HG02840 (cell line): ENCODE measurements at regions not wholly inside any gene's neighbourhood (a gene's known extent, or its start where the extent isn't known, plus 50 kb on each side); places are given as distances from the start of the nearest gene placed in this dataset.

Source experiments
- ATAC-seq: cut with Tn5 transposase; IDR thresholded peaks from one replicate; pipeline ENCODE4 v1.9.1; 2021; ENCODE audit warnings: mild to moderate bottlenecking, moderate library complexity, moderate number of reproducible peaks; ENCODE audit not compliant: unreplicated experiment, low FRiP score

DNA sequence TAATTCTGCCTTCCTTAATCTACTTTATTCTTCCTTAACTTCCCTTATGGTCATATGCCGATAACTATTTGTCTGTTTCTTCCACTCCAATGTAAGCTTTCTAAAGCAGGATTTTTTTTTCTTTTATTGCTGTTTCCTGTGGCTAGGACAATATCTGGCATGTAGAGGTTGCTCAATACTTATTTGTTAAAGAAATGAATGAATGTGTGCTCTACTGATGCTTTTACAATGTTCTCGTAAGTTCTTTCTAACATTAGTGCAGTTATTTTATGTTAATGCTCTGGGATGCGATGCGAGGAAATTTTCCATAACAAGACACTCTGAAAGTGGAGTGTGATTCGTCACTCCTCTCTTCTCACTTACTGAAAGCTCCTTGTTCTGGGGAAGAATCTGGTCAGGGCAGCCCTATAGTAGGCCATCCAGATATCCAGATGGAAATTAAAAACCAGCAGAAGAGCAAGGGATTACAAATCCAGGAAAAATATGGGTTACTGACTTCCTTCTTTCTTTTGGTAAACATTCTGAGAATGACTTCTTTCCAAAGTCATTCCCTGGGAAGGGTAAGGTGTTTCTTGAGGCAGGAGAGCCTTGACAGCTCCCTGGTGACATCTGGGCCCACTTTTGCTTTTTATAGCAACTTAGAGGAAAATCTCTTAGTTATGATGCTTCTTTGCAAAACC is 420.4 kb downstream of the PDCD6IP start:
- no peak for ATAC-seq

- no peak for ATAC-seq
These were observed 421.1 kb downstream of the PDCD6IP start for GRCh38 chr3:34219556-34219955.

- ATAC-seq: no peak
These were observed 427.5 kb downstream of the PDCD6IP start for GRCh38 chr3:34225821-34226366.

DNA sequence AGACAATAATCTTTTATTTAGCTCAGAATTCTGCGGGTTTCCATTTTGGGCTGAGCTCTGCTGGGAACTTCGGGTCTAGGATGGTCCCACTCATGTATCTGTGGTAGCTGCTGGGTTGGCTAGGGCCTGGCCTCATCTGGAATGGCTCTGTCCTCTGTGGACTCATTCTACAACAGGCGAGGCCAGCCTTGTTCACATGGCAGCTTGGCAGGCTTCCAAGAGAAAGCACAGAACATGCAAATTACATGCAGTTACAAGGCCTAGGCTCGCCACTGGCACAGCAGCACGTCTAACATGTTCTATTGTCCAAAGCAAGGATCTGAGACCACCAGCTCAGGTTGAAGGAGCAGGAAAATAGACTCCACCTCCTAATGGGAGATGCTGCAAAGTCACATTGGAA is 431.4 kb downstream of the PDCD6IP start:
- no peak for ATAC-seq

- ATAC-seq: no peak
These were observed 436.7 kb downstream of the PDCD6IP start for GRCh38 chr3:34235096-34235495.

- no peak for ATAC-seq
These were observed 439.5 kb downstream of the PDCD6IP start for GRCh38 chr3:34237946-34238345.

DNA sequence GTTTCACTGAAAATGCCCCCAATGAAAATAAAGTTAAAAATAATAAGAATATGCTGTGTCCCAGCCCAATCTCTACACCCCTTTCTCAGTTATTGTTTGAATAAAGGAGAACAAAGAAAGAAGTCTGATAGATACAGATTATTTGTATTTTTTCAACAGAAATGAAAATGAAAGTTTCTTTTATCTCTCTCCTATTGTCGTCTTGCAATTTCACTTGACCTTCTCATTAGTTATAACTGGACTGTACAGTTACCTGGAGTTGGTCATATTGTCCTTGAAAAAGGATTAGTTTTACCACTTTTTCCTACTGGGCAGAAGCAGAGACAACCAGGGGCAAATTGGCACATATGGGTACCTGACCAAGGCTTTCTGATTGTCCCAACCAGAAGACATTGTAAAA is 440.0 kb downstream of the PDCD6IP start:
- ATAC-seq: no peak

DNA sequence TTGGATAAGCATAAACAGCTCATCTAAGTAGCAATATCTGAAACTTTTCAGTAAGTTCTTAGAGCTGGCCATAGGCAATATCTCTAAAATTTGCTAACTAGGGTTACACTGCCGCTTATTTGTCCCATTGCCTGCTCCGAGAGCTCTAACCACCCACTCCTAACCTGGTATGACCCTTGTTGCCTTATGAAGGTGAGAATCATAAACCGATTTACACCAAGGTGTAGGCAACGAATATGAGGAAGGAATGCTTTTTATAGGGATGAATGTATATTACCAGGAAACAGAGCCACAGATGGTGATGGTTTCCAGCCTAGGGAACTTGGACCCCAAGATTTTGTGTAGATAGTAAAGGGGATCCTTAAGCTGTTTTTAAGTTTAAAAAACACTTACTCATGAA is 440.9 kb downstream of the PDCD6IP start:
- no peak for ATAC-seq

- no peak for ATAC-seq
These were observed 441.4 kb downstream of the PDCD6IP start for GRCh38 chr3:34239875-34240274.

DNA sequence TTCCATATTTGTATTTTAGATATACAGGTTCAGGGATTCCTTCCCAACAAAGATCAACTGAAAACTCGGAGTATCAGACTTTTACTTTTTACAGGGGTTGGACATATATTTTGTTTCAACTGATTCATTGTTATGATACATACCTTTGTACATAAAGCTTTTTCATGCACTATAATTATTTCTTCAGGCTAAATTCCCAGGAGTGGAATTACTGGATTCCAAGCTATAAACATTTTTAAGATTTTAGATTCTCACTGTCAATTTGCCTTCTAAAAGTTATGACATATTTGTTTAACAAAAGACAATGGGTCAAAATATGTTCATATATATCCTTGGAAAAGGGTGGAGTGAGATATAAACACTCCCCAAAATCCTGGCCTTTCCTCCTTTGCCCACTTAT is 449.0 kb downstream of the PDCD6IP start:
- no peak for ATAC-seq

- ATAC-seq: peak; percentile 92
These were observed 449.9 kb downstream of the PDCD6IP start for GRCh38 chr3:34248352-34248751.

- ATAC-seq: no peak
These were observed 455.9 kb downstream of the PDCD6IP start for GRCh38 chr3:34254285-34254684.

DNA sequence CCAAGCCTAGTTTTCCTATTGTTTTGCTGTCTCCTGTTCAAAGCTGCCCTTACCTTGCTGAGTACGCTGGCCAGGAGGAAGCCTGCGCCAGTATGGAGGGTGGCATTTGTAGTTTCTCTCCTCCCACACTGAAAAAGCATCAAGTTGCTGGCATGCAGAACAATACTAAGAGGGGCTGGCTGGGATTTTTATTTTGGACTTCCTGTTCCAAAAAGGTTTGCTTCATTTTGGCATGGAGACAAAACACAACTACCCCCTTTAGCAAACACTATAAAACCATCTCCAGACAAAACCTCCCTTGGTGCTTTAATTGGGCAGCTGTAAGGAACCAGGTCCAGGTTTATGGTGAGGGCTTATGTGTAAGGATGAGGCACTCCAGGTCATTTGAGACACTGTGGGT is 457.6 kb downstream of the PDCD6IP start:
- ATAC-seq: no peak

DNA sequence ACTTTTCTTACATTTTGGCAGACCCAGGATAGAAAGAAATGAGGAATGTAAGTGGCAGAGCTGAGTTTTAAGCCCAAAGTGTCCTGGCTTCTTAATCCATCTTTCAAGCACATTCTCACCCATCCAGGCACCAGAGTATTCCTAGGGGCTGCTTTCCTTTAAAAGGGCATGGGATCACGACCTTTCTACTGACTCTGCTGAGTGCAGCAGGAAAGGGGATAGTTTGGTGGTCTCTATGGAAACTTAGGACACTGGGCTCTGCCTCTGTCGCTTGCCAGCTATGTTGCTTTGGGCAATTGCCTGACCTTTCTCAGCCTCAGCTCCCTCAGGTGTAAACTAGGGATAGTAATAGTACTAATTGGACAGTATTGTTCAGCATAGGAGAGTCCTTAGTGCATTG is 458.4 kb downstream of the PDCD6IP start:
- no peak for ATAC-seq

- ATAC-seq: no peak
These were observed 460.0 kb downstream of the PDCD6IP start for GRCh38 chr3:34258271-34258998.

- ATAC-seq: no peak
These were observed 462.0 kb downstream of the PDCD6IP start for GRCh38 chr3:34260271-34261000.

DNA sequence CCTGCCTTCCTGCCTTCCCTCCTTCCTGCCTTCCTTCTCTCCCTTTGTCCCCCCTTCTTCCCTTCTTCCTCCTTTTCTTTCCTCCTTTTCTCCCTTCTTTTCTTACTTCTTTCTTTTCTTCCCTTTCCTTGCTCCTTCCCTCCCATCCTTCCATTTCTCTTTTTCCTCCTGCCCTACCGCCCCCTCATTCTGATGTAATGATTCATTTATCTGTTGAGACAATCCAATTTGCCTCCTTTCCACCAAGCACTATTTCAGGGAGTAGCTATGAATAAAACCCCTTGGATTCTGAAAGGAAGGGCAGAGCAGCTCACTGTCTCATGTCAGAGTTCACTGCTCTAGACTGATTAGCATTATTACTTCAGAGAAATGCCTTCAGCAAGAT is 462.6 kb downstream of the PDCD6IP start:
- no peak for ATAC-seq

- no peak for ATAC-seq
These were observed 464.7 kb downstream of the PDCD6IP start for GRCh38 chr3:34263101-34263621.

- ATAC-seq: no peak
These were observed 466.1 kb downstream of the PDCD6IP start for GRCh38 chr3:34264337-34265041.

GRCh38 chr3:34267088-34267487 is 468.7 kb downstream of the PDCD6IP start:
- ATAC-seq: no peak
